H1 (cell line): ENCODE measurements at regions not wholly inside any gene's neighbourhood (a gene's known extent, or its start where the extent isn't known, plus 50 kb on each side); places are given as distances from the start of the nearest gene placed in this dataset.

Experiments used
- CTCF ChIA-PET: fragments of 300-600 bp; sonication (Branson Sonifier 250); formaldehyde crosslinking; loops from one replicate; lab custom pipeline; 2021; ENCODE audit not compliant: partially characterized antibody; lab: Charles Lee
- POLR2A ChIA-PET: fragments of 300-600 bp; sonication (Branson Sonifier 250); formaldehyde crosslinking; loops from one replicate; lab custom pipeline; 2021; ENCODE audit warnings: inconsistent platforms; ENCODE audit not compliant: partially characterized antibody; lab: Charles Lee
- DNase-seq, 2 experiments: peaks; one replicate each; pipeline versions ENCODE4 v3.0.0 to v3.0.0-alpha.2; 2010 to 2022; ENCODE audit warnings: low spot score in 2 of 2, low read depth in 1 of 2, mixed read lengths in 1 of 2
- FAIRE-seq: peaks from 2 replicates; lab custom pipeline; 2011; peaks lifted over from hg19 to GRCh38; lab: Jason Lieb, UNC
- H2AFZ ChIP-seq: 2 replicates; pipeline ENCODE4 v1.8.1; 2012; ENCODE audit warnings: low read length, inconsistent platforms
- H2AK5ac ChIP-seq: 2 replicates; pipeline ENCODE4 v1.6.1; 2013; ENCODE audit warnings: low read depth, low read length
- H2BK120ac ChIP-seq: replicated peaks from 2 replicates; pipeline ENCODE3; 2013; ENCODE audit warnings: low read depth, low read length, inconsistent platforms
- H2BK12ac ChIP-seq: 2 replicates; pipeline ENCODE4 v1.6.1; 2013; ENCODE audit warnings: low read depth, low read length
- H2BK15ac ChIP-seq: 2 replicates; pipeline ENCODE4 v1.6.1; 2013; ENCODE audit warnings: low read length
- H2BK20ac ChIP-seq: 2 replicates; pipeline ENCODE4 v1.6.1; 2013; ENCODE audit warnings: low read length
- H2BK5ac ChIP-seq: 2 replicates; pipeline ENCODE4 v1.6.1; 2013; ENCODE audit warnings: low read depth, low read length
- H3K14ac ChIP-seq: 2 replicates; pipeline ENCODE4 v1.6.1; 2013; ENCODE audit warnings: inconsistent platforms; ENCODE audit not compliant: insufficient read length
- H3K18ac ChIP-seq: 2 replicates; pipeline ENCODE4 v1.6.1; 2013; ENCODE audit warnings: low read length; ENCODE audit errors: extremely low read depth
- H3K23ac ChIP-seq: 2 replicates; pipeline ENCODE4 v1.6.1; 2013; ENCODE audit warnings: inconsistent platforms; ENCODE audit not compliant: insufficient read length
- H3K23me2 ChIP-seq: 2 replicates; pipeline ENCODE4 v1.6.1; 2013; ENCODE audit warnings: low read depth, low read length
- H3K27ac ChIP-seq: 2 replicates; pipeline ENCODE4 v1.6.1; 2011; ENCODE audit warnings: low read depth, low read length, inconsistent platforms
- H3K27me3 ChIP-seq, 4 experiments: replicated peaks in 1 of 4; 1 replicate in 1 of 4; 2 replicates in 3 of 4; pipeline versions ENCODE4 v1.6.1 to v1.8.1; 2011 to 2013; ENCODE audit warnings: low read length in 3 of 4, mild to moderate bottlenecking in 3 of 4, inconsistent platforms in 2 of 4, mixed read lengths in 2 of 4, moderate library complexity in 1 of 4; ENCODE audit not compliant: control insufficient read depth in 3 of 4, insufficient read depth in 3 of 4; ENCODE audit errors: extremely low read depth in 1 of 4
- H3K36me3 ChIP-seq, 4 experiments: 2 replicates each; pipeline versions ENCODE4 v1.6.1 to v1.8.1; 2011 to 2013; ENCODE audit warnings: mild to moderate bottlenecking in 4 of 4, low read length in 3 of 4, moderate library complexity in 2 of 4, control low read depth in 1 of 4, inconsistent platforms in 1 of 4; ENCODE audit not compliant: insufficient read depth in 4 of 4, control insufficient read depth in 2 of 4
- H3K4ac ChIP-seq: replicated peaks from 2 replicates; pipeline ENCODE3; 2013; ENCODE audit warnings: low read length, low read depth, mixed read lengths, inconsistent platforms; ENCODE audit not compliant: insufficient read length
- H3K4me1 ChIP-seq, 4 experiments: replicated peaks in 1 of 4; 1 replicate in 1 of 4; 2 replicates in 3 of 4; pipeline versions ENCODE4 v1.6.1 to v1.8.1; 2011 to 2013; ENCODE audit warnings: low read length in 3 of 4, inconsistent platforms in 2 of 4, mixed read lengths in 1 of 4; ENCODE audit not compliant: insufficient read depth in 4 of 4, control insufficient read depth in 3 of 4
- H3K4me2 ChIP-seq, 2 experiments: 2 replicates each; pipeline versions ENCODE4 v1.6.1 to v1.8.1; 2011 to 2013; ENCODE audit warnings: low read depth in 2 of 2, low read length in 2 of 2, control low read depth in 1 of 2, inconsistent platforms in 1 of 2, mild to moderate bottlenecking in 1 of 2; ENCODE audit not compliant: insufficient read depth in 1 of 2
- H3K4me3 ChIP-seq, 4 experiments: fragments of 200-600, 300-600 bp in 1 of 4; sonication (generic), shearing (Covaris generic), sonication (Bioruptor Twin) in 1 of 4; 2 replicates each; pipeline versions ENCODE4 v1.5.1 to v1.8.1; 2011 to 2016; ENCODE audit warnings: low read length in 4 of 4, low read depth in 3 of 4, control low read depth in 2 of 4, inconsistent platforms in 2 of 4, mild to moderate bottlenecking in 2 of 4, mixed read lengths in 1 of 4, moderate library complexity in 1 of 4; ENCODE audit not compliant: insufficient read depth in 2 of 4; ENCODE audit errors: extremely low read depth in 1 of 4
- H3K56ac ChIP-seq: replicated peaks from 2 replicates; pipeline ENCODE3; 2013; ENCODE audit warnings: low read depth, mild to moderate bottlenecking, mixed read lengths, low read length, inconsistent platforms; ENCODE audit not compliant: insufficient read length
- H3K79me1 ChIP-seq: 2 replicates; pipeline ENCODE4 v1.6.1; 2013; ENCODE audit warnings: low read depth, low read length, control low read depth
- H3K79me2 ChIP-seq, 2 experiments: 2 replicates each; pipeline versions ENCODE4 v1.6.1 to v1.8.1; 2012 to 2013; ENCODE audit warnings: low read length in 2 of 2, mild to moderate bottlenecking in 2 of 2, inconsistent platforms in 1 of 2; ENCODE audit not compliant: insufficient read depth in 2 of 2, control insufficient read depth in 1 of 2
- H3K9ac ChIP-seq, 4 experiments: replicated peaks in 1 of 4; 1 replicate in 1 of 4; 2 replicates in 3 of 4; pipeline versions ENCODE4 v1.6.1 to v1.8.1; 2011 to 2013; ENCODE audit warnings: low read depth in 3 of 4, low read length in 3 of 4, control low read depth in 2 of 4, mild to moderate bottlenecking in 2 of 4, moderate library complexity in 2 of 4, inconsistent platforms in 1 of 4; ENCODE audit errors: extremely low read depth in 1 of 4
- H3K9me3 ChIP-seq, 2 experiments: 2 replicates each; pipeline versions ENCODE4 v1.6.1 to v1.8.1; 2012 to 2013; ENCODE audit warnings: mild to moderate bottlenecking in 2 of 2, moderate library complexity in 2 of 2, control low read depth in 1 of 2, inconsistent platforms in 1 of 2, low read depth in 1 of 2, low read length in 1 of 2, mixed read lengths in 1 of 2; ENCODE audit not compliant: insufficient read depth in 2 of 2
- H4K20me1 ChIP-seq, 2 experiments: replicated peaks in 1 of 2; 2 replicates each; pipeline versions ENCODE3 to v1.8.1; 2011 to 2013; ENCODE audit warnings: inconsistent platforms in 2 of 2, low read length in 2 of 2, mild to moderate bottlenecking in 1 of 2; ENCODE audit not compliant: insufficient read depth in 2 of 2, control insufficient read depth in 1 of 2
- H4K5ac ChIP-seq: 2 replicates; pipeline ENCODE4 v1.6.1; 2013; ENCODE audit warnings: low read length, low read depth, mixed read lengths, inconsistent platforms; ENCODE audit not compliant: insufficient read length
- H4K8ac ChIP-seq: 2 replicates; pipeline ENCODE4 v1.8.0; 2013; ENCODE audit warnings: mild to moderate bottlenecking, moderate library complexity, low read length, inconsistent platforms; ENCODE audit not compliant: insufficient read depth; ENCODE audit errors: extremely low read depth
- H4K91ac ChIP-seq: replicated peaks from 2 replicates; pipeline ENCODE3; 2013; ENCODE audit warnings: low read length, mixed read lengths, inconsistent platforms; ENCODE audit not compliant: insufficient read length
- CBX8 ChIP-seq: fragments of 300-800, 300-1000 bp; sonication (generic); IDR thresholded peaks from 2 replicates; pipeline ENCODE4 v1.7.1; 2016; ENCODE audit warnings: low read depth, low read length, borderline replicate concordance
- CHD2 ChIP-seq: IDR thresholded peaks from 2 replicates; pipeline ENCODE4 v1.6.1; 2012; ENCODE audit warnings: low read length, improper control_type of control experiment
- KDM4A ChIP-seq: IDR thresholded peaks from one replicate; pipeline ENCODE4 v1.7.1; 2012; ENCODE audit warnings: low read depth, mild to moderate bottlenecking, moderate library complexity, low read length, inconsistent platforms; ENCODE audit not compliant: severe bottlenecking
- RBBP5 ChIP-seq: IDR thresholded peaks from 2 replicates; pipeline ENCODE4 v1.7.1; 2012; ENCODE audit warnings: low read depth, mild to moderate bottlenecking, inconsistent platforms, low read length, moderate library complexity, borderline replicate concordance
- USF2 ChIP-seq: IDR thresholded peaks from 2 replicates; pipeline ENCODE4 v1.6.1; 2011; ENCODE audit warnings: low read length, improper control_type of control experiment

- no peak overlapping the region for H3K14ac ChIP-seq
- no peak overlapping the region for H2BK12ac ChIP-seq
- FAIRE-seq (no peak), DNase-seq (no peak)
- H4K5ac ChIP-seq, result no peak overlapping the region
- H4K91ac ChIP-seq, result no peak overlapping the region
- no peak overlapping the region for H3K23ac ChIP-seq
- no peak overlapping the region for H2BK20ac ChIP-seq
- H3K4me3 ChIP-seq, result no peak overlapping the region
- H2AK5ac ChIP-seq, result no peak overlapping the region
- no peak overlapping the region for H3K18ac ChIP-seq
- no peak overlapping the region for H2BK120ac ChIP-seq
- no peaks in the 10 kb centered on the region for H3K79me1 ChIP-seq
- H2AFZ ChIP-seq, result no peak overlapping the region
- no peaks in the 10 kb centered on the region for H3K4me1 ChIP-seq
- no peaks in the 10 kb centered on the region for H3K23me2 ChIP-seq
- H3K79me2 ChIP-seq, result no peaks in the 10 kb centered on the region
- no peaks in the 10 kb centered on the region for H3K27me3 ChIP-seq
- H3K4ac ChIP-seq, result no peak overlapping the region
- H3K36me3 ChIP-seq, result no peaks in the 10 kb centered on the region; a peak in 1 of 8 replicates
- H3K4me2 ChIP-seq, result no peak overlapping the region
- no peak overlapping the region for H3K56ac ChIP-seq
- no peak overlapping the region for H2BK5ac ChIP-seq
- H4K8ac ChIP-seq, result no peak overlapping the region
- POLR2A ChIA-PET, result no interaction called here
- no peak overlapping the region for H3K9ac ChIP-seq
- H2BK15ac ChIP-seq, result no peak overlapping the region
- TF ChIP-seq CBX8 (no peak), KDM4A (no peak), USF2 (no peak), RBBP5 (no peak), CHD2 (no peak)
- no peaks in the 10 kb centered on the region for H4K20me1 ChIP-seq
- CTCF ChIA-PET, result interaction anchor here (0.6 kb wide), 1 partner anchor 319 kb away, joined by 3 read pairs; no protein-coding TSS in a partner anchor
- H3K27ac ChIP-seq, result no peak overlapping the region
- peaks cover 25 to 42% of the 10 kb centered on the region in 2 experiments for H3K9me3 ChIP-seq
These were observed 590.4 kb upstream of the PTGER4 start for GRCh38 chr5:40089269-40089668.
